ENCODE measurements at regions not wholly inside any gene's neighbourhood (a gene's known extent, or its start where the extent isn't known, plus 50 kb on each side); places are given as distances from the start of the nearest gene placed in this dataset.

GRCh38 chr9:109715344-109715743 lies 64.7 kb upstream of the PALM2AKAP2 start (continued):
- no peak for TF ChIP-seq USF2 (IDR thresholded peaks at IDR 0.05; ENCODE audit: low read length)
- TF ChIP-seq POLR2AphosphoS5 (IDR thresholded peaks at IDR 0.05; ENCODE audit: low read depth, low read length): no peak
- TF ChIP-seq ATF3 (IDR thresholded peaks at IDR 0.05; ENCODE audit: insufficient read depth, low read depth, low read length): no peak
- no peak for TF ChIP-seq PHF8 (conservative IDR thresholded peaks at IDR 0.05; ENCODE audit: low read depth, low read length)
- no peak for TF ChIP-seq E2F6 (IDR thresholded peaks at IDR 0.05)
